A172 (cell line): ENCODE measurements at regions not wholly inside any gene's neighbourhood (a gene's known extent, or its start where the extent isn't known, plus 50 kb on each side); places are given as distances from the start of the nearest gene placed in this dataset.

Source experiments
- DNase-seq: peaks from one replicate; pipeline ENCODE4 v3.0.0-alpha.2; 2015; ENCODE audit warnings: low spot score

- DNase-seq = no peak
Observed at GRCh38 chr9:32255026-32255425, 129.4 kb upstream of the ACO1 start.

- DNase-seq = no peak
Observed at GRCh38 chr9:32258482-32258881, 126.0 kb upstream of the ACO1 start.

GRCh38 chr9:32260151-32260862, 124.1 kb upstream of the ACO1 start:
- DNase-seq = no peak

DNA sequence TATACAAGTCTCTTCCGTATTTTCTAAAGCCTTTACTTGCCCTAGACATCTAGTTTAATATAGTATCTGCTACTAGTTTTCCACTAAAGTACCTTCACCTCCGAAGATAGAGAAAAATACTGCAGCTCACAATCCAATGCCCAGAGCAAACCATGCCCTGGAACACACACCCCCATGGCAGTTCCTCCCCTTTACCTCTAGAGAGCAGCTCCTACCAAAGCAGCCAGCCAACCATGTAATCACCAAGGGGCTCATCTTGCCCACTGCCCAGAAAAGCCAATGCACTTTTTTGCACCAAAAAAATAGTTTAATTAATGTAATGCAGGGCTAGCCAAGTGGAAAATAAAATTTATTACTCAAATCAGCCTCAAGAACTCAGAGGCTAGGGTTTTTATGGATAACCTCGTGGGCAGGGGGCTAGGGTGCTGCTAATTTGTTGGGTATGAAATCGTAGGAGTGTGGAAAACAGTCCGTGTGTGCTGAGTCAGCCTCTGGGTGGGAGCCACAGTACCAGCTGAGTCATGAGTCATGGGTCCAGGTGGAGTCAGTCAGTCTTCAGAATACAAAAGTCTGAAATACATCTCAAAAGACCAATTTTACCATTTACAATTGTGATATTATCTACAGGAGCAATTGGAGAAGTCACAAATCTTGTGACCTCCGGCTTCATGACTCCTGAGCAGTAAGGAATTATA, 120.1 kb upstream of the ACO1 start:
- DNase-seq = peak; percentile 38

DNA sequence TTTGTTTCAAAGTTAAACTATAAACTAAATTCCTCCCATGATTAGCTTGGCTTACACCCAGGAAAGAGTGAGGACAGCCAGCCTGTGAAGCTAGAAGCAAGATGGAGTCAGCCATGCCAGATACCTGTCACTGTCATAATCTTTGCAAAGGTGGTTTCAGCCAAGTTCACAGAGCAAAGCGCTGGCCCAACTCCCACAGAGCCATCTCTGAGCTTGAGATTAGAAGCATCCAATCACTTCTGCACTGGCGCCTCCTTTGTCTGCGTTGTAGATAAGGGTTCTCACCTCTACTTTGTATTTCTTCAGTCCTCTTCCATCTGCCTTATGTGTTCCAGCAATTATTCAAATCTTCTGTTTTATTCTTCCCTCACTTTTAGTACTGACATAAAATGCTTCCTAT, 119.4 kb upstream of the ACO1 start:
- DNase-seq = no peak

DNA sequence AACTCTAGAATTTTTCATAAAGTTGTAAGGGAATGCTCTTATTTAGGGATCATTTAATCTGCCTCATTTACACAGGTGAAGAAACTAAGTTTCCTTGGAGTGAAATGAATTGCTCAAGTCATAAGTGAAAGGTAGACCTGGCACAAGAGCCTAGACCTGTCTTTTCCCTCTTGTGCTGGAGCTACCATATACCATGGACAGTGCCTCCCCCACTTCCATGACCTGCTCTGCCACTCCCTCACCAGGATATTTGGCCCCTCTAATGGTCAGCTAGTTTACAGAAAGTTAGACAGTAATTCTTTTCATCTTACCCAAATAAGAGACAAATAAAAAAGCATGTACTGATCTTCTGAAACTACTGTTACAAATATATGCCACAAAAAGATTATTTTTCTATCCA, 105.5 kb upstream of the ACO1 start:
- DNase-seq = no peak

- no peak for DNase-seq
Observed at GRCh38 chr9:32289756-32290155, 94.7 kb upstream of the ACO1 start.

DNA sequence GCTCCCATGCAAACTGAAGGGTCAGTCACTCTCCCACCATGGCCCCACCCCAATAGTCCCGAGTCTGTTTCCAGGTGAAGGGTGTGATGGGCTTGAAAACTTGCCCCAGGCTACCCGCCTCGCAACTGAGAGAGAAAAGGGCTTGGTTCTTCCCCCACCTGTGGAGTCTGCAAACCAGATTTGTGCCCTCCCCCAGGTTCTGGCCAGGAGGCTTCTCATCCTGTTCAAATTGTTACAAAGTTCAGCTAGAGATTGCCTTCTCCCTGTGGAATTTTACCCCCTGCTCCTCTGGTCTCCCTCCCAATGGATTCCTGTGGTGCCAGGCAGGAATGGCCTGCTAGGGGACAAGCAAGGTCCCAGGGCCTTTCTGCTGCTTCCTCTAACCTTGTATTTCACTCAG, 93.1 kb upstream of the ACO1 start:
- DNase-seq = no peak

DNA sequence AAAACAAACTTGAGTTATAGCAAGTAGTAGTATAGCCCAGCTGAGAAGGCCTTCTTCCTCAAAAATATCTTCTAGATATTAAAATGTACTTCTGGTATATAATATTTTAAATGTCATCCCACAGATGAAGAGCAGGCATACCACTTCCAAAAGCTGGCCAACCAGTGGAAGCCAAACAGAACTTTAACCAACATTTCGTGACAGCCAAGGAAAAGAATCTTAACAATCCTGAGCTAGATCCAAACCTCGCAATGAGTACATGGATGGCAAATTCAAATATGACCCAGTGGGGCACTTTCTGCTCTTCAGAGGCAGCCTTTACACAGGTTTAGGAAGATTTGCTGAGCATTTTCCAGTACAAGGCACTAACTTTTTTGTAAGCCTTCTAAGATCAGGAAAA, 91.8 kb upstream of the ACO1 start:
- no peak for DNase-seq

DNA sequence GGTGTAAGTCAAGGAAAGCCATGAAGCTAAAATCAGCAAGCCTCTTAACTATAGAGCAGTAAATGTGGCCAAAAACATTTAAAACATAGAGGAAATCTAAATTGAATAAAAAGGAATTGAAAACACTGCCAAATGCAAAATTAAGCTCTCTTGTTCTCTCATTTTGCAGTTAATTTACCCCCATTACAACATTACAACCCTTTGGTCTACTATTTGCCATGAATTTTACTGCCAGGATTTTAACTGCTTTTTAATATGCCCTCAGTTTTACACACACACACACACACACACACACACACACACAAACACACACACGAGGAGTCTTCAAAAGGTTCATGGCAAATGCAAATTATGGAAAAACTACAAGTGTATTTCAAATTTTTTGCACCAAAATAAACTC, 91.4 kb upstream of the ACO1 start:
- no peak for DNase-seq

- DNase-seq = no peak
Observed at GRCh38 chr9:32294106-32294505, 90.3 kb upstream of the ACO1 start.

DNA sequence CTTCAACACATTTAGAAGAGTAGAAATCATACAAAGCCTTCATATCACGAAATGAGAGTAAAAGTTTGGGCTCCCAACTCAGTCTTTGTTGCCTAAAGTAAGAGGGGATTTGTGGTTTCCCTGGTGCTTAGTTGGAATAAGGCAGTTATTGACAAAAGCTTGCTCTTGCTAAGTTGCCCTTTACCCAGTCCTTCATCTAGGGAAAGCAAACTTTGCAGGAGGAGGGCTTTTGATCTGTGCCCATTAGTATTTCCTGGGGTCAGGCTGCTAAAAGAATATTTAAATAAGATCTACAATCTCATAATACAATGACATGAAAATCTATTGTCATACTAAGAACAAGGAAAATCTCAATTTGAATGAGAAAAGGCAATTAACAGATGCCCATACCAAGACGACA, 84.1 kb upstream of the ACO1 start:
- no peak for DNase-seq

GRCh38 chr9:32304495-32304894, 79.9 kb upstream of the ACO1 start:
- DNase-seq = no peak

DNA sequence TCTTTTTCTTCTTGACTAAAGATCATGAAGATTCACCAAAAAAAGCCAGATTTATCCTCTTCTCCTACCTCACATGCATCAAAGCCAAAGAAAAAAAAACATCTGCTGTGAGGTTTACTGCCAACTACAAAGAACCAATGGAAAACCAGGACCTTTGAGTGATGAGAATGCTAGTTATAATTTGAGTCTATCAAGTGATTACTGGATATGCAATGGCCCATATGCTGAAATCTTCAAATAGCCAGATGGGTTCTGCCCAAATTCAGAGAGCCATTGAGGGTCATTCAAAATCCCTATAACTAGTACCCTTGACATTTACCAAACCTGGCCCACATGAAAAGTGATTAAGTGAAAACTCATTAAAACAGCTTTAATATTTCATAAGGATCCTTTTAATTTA, 78.4 kb upstream of the ACO1 start:
- no peak for DNase-seq

GRCh38 chr9:32319312-32319929, 65.0 kb upstream of the ACO1 start:
- no peak for DNase-seq

DNA sequence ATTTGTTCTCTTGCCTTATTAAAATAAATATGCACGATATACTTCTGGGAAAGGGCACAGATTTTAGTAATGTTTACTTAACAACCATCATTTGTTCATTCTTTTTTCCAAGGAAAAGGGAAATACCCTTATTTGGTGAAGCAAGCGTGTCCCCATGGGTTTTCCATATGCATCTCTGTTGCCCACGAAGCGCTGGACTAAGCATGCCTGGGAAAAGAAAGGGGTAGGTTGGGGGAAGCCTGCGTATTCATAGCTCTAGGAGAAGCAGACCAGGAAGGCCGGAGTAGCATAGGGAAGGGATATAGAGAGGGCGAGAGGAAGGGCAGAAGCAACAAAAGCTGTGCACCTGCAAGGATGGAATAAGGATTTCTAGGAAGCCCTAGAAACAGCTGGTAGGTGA, 61.8 kb upstream of the ACO1 start:
- no peak for DNase-seq

GRCh38 chr9:32326146-32326545, 58.3 kb upstream of the ACO1 start:
- no peak for DNase-seq

- DNase-seq = no peak
Observed at GRCh38 chr9:32331240-32331639, 53.2 kb upstream of the ACO1 start.

DNA sequence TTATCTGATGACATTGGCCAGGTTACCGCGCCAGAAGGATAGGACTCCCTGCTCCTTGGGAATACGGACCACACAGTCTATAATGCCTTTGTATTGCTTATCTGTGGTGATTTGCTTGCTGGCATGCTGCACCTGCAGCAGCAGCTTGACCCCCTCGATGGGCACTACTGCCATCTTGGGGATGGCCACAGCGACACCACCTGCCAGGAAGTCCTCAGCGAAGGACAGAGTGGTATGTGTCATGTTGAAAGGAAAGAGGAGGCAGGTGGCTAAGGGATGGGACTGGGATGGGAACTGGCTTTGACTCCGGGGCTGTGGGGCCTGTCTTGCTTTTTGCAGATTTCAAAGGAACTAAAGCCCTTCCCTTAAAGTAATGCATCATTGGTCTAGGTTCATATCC, 50.3 kb upstream of the ACO1 start:
- no peak for DNase-seq
